ENCODE measurements at regions not wholly inside any gene's neighbourhood (a gene's known extent, or its start where the extent isn't known, plus 50 kb on each side); places are given as distances from the start of the nearest gene placed in this dataset.

DNA sequence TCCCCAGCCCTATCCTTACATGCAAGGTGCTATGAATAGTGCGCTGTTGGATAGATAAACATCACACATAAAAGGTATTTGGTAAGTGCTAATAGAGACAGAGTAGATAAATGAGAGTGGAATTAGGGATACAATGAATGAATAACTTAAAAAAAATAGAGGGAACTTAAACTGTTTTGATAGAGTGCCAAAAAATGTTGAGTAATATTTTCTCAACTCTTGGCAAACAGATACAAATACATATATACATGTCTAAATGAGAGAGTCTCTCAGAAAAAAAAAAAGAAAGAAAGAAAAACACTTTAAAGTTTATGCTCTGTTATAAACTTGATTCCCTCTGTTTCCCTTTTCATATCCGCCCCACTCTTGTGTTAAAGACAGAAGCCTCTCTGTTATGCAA lies 667.4 kb downstream of the ROBO2 start:
- no peaks in the 10 kb centered on the region for H3K9me3 ChIP-seq (ENCODE audit: low read depth, low read length)
- no peak overlapping the region for H3K4me3 ChIP-seq (ENCODE audit: insufficient read depth, low read length)
- no peak overlapping the region for H3K27ac ChIP-seq (ENCODE audit: low read depth, low read length)
- H2AFZ ChIP-seq (ENCODE audit: low read length) = no peak overlapping the region
- DNase-seq (ENCODE audit: insufficient read length, low spot score, missing footprints) = no peak
- H3K4me2 ChIP-seq (ENCODE audit: insufficient read depth, low read length) = no peak overlapping the region
- no peaks in the 10 kb centered on the region for H3K27me3 ChIP-seq (ENCODE audit: insufficient read depth, low read length)
- H4K20me1 ChIP-seq (ENCODE audit: insufficient read depth, low read length) = no peaks in the 10 kb centered on the region
- H3K79me2 ChIP-seq (ENCODE audit: insufficient read depth, low read length) = no peaks in the 10 kb centered on the region
- no peaks in the 10 kb centered on the region for H3K4me1 ChIP-seq (ENCODE audit: insufficient read depth, low read length)
- TF ChIP-seq, protein P1, sequence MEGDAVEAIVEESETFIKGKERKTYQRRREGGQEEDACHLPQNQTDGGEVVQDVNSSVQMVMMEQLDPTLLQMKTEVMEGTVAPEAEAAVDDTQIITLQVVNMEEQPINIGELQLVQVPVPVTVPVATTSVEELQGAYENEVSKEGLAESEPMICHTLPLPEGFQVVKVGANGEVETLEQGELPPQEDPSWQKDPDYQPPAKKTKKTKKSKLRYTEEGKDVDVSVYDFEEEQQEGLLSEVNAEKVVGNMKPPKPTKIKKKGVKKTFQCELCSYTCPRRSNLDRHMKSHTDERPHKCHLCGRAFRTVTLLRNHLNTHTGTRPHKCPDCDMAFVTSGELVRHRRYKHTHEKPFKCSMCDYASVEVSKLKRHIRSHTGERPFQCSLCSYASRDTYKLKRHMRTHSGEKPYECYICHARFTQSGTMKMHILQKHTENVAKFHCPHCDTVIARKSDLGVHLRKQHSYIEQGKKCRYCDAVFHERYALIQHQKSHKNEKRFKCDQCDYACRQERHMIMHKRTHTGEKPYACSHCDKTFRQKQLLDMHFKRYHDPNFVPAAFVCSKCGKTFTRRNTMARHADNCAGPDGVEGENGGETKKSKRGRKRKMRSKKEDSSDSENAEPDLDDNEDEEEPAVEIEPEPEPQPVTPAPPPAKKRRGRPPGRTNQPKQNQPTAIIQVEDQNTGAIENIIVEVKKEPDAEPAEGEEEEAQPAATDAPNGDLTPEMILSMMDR (IDR thresholded peaks at IDR 0.05; ENCODE audit: extremely low read depth, low read depth, low read length) = no peak
- no peaks in the 10 kb centered on the region for H3K36me3 ChIP-seq (ENCODE audit: insufficient read depth, low read length)

DNA sequence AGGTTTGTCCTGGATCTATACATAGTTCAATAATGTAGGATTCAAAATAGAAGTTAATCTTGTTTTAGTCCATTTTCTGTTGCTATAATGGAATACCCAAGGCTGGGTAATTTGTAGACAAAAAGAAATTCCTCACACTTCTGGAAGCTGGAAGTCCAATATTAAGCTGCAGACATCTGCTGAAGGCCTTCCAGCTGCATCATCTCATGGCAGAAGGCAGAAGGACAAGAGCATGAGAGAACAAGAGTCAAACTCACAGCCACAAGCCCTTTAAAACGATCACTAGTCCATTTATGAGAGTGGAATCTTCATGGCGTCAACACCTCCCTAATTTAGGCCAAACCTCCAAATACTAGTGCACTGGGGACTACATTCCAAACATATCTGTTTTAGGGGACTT lies 669.3 kb downstream of the ROBO2 start:
- no peaks in the 10 kb centered on the region for H3K36me3 ChIP-seq (ENCODE audit: insufficient read depth, low read length)
- no peak overlapping the region for H3K27ac ChIP-seq (ENCODE audit: low read depth, low read length)
- H2AFZ ChIP-seq (ENCODE audit: low read length) = no peak overlapping the region
- no peak overlapping the region for H3K4me2 ChIP-seq (ENCODE audit: insufficient read depth, low read length)
- H3K4me3 ChIP-seq (ENCODE audit: insufficient read depth, low read length) = no peak overlapping the region
- H3K27me3 ChIP-seq (ENCODE audit: insufficient read depth, low read length) = no peaks in the 10 kb centered on the region
- no peaks in the 10 kb centered on the region for H3K4me1 ChIP-seq (ENCODE audit: insufficient read depth, low read length)
- no peaks in the 10 kb centered on the region for H3K79me2 ChIP-seq (ENCODE audit: insufficient read depth, low read length)
- TF ChIP-seq, protein P1 (IDR thresholded peaks at IDR 0.05; ENCODE audit: extremely low read depth, low read depth, low read length) = no peak
- no peaks in the 10 kb centered on the region for H3K9me3 ChIP-seq (ENCODE audit: low read depth, low read length)
- DNase-seq (ENCODE audit: insufficient read length, low spot score, missing footprints) = no peak
- no peaks in the 10 kb centered on the region for H4K20me1 ChIP-seq (ENCODE audit: insufficient read depth, low read length)

DNA sequence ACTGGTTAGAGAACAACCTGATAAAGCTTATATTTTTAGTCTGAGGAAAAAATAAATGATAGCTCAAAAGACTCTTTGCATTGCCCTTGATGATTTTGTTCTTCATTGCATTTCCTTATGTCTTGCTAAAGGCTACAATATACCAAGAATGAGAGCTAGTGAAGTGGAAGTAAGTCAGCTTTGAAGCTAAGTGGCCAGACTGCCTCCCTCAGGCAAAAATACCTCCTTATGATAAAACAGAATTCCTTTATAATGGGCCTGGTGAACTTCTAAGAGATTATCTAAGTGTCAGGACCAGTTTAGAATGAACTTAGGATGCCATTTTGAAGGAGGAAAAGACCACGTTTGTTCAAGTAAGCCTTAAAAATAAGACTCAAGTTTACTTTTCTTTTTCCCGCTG lies 678.4 kb downstream of the ROBO2 start:
- Histone ChIP-seq H3K4me1 (ENCODE audit: insufficient read depth, low read length) (no peaks in the 10 kb centered on the region), H3K4me3 (ENCODE audit: insufficient read depth, low read length) (no peak overlapping the region), H3K9me3 (ENCODE audit: low read depth, low read length) (no peaks in the 10 kb centered on the region), H3K27ac (ENCODE audit: low read depth, low read length) (no peak overlapping the region), H3K79me2 (ENCODE audit: insufficient read depth, low read length) (no peaks in the 10 kb centered on the region), H3K27me3 (ENCODE audit: insufficient read depth, low read length) (no peaks in the 10 kb centered on the region), H4K20me1 (ENCODE audit: insufficient read depth, low read length) (no peaks in the 10 kb centered on the region), H2AFZ (ENCODE audit: low read length) (no peak overlapping the region), H3K4me2 (ENCODE audit: insufficient read depth, low read length) (no peak overlapping the region), H3K36me3 (ENCODE audit: insufficient read depth, low read length) (no peaks in the 10 kb centered on the region)
- TF ChIP-seq, protein P1 (IDR thresholded peaks at IDR 0.05; ENCODE audit: extremely low read depth, low read depth, low read length) = no peak
- no peak for DNase-seq (ENCODE audit: insufficient read length, low spot score, missing footprints)

DNA sequence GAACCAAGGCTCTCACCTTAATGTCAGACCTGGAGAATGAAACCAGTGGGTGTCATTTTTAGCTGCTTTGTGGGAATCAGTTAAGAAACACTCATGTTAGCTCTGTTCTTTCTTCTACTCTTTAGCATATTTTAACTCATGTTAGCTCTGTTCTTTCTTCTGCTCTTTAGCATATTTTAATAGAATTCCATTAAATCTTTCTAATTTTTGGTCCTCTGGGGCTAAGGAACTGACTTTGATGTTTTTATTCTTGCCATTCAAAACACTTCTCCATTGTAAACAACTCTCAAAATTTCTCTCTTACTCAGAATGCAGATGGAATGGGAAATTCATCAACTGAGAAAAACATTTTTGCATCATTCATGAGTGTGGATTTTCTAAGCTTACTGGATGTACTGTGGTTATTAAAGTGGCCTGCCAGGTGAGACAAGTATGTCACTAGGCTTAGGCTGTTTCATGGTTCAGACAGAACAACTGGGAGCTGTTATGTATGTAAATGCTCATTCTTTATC lies 680.6 kb downstream of the ROBO2 start:
- no peaks in the 10 kb centered on the region for H3K4me1 ChIP-seq (ENCODE audit: insufficient read depth, low read length)
- no peak overlapping the region for H3K27ac ChIP-seq (ENCODE audit: low read depth, low read length)
- H3K36me3 ChIP-seq (ENCODE audit: insufficient read depth, low read length) = no peaks in the 10 kb centered on the region
- TF ChIP-seq, protein P1 (IDR thresholded peaks at IDR 0.05; ENCODE audit: extremely low read depth, low read depth, low read length) = no peak
- no peaks in the 10 kb centered on the region for H3K79me2 ChIP-seq (ENCODE audit: insufficient read depth, low read length)
- H2AFZ ChIP-seq (ENCODE audit: low read length) = no peak overlapping the region
- H3K9me3 ChIP-seq (ENCODE audit: low read depth, low read length) = no peaks in the 10 kb centered on the region
- no peaks in the 10 kb centered on the region for H4K20me1 ChIP-seq (ENCODE audit: insufficient read depth, low read length)
- DNase-seq (ENCODE audit: insufficient read length, low spot score, missing footprints) = no peak
- H3K4me2 ChIP-seq (ENCODE audit: insufficient read depth, low read length) = no peak overlapping the region
- H3K27me3 ChIP-seq (ENCODE audit: insufficient read depth, low read length) = no peaks in the 10 kb centered on the region
- no peak overlapping the region for H3K4me3 ChIP-seq (ENCODE audit: insufficient read depth, low read length)

All from osteoblast (primary cell).